ENCODE measurements at regions not wholly inside any gene's neighbourhood (a gene's known extent, or its start where the extent isn't known, plus 50 kb on each side); places are given as distances from the start of the nearest gene placed in this dataset.

DNA sequence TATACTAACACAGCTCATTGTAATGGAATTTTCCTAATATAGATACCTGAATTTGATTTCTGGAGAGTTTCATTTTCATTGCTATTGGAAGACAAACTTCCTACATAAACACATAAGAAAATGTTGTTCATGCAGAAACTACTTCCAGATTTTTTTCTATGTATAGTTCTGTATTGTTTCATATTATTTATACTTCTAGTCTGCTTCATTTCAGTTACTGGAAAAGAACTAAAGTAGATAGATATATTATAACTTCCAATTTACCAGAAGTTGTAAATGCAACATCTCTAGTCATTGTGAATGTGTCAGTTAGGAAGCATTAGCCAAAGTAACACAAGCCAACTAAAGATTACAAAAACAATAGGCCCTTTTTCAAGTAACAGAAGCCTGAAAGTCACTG lies 147.3 kb upstream of the ZNF385D start:
- ATAC-seq (no peak), DNase-seq (ENCODE audit: low spot score) (no peak)
- H3K27me3 Mint-ChIP-seq (ENCODE audit: low read depth), result no peaks in the 10 kb centered on the region
- H3K4me1 Mint-ChIP-seq, result peaks cover 13% of the 10 kb centered on the region; the same call in 1 of the 2 replicates
- ChIA-PET CTCF (no interaction called here), POLR2A (no interaction called here)
- TF ChIP-seq ZNF425 (CRISPR knock-in tag; conservative IDR thresholded peaks at IDR 0.05), result no peak
- no peak for TF ChIP-seq CREM (CRISPR knock-in tag; IDR thresholded peaks at IDR 0.05)
- no peaks in the 10 kb centered on the region for H3K36me3 Mint-ChIP-seq
- H3K4me3 Mint-ChIP-seq, result no peak overlapping the region
- no peak overlapping the region for H3K27ac Mint-ChIP-seq
- H3K9me3 Mint-ChIP-seq, result no peaks in the 10 kb centered on the region

DNA sequence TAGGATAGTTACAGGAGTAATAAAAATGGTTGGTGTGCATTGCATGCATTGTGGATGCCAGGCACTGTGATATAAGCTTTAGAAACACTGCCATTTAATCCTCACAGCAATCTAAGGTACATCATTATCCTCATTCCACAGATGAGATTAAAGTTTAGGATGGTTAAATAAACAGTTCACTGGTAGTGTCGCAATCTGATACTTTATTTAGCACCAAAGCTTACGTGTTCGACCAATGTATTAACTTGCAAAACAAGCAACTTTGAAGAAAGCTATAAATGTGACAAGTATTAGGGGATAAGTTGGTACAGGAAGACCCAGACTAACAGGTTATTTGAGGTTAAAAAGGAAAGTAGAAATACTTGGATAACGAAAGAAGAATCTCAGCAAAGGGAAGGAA lies 150.5 kb upstream of the ZNF385D start:
- H3K9me3 Mint-ChIP-seq, result no peaks in the 10 kb centered on the region
- POLR2A ChIA-PET, result no interaction called here
- no peak overlapping the region for H3K27ac Mint-ChIP-seq
- H3K36me3 Mint-ChIP-seq, result no peaks in the 10 kb centered on the region
- CTCF ChIA-PET, result no interaction called here
- no peaks in the 10 kb centered on the region for H3K27me3 Mint-ChIP-seq (ENCODE audit: low read depth)
- no peak overlapping the region for H3K4me3 Mint-ChIP-seq
- ATAC-seq (no peak), DNase-seq (ENCODE audit: low spot score) (no peak)
- no peak for TF ChIP-seq PRRX2 (CRISPR knock-in tag; IDR thresholded peaks at IDR 0.05)
- TF ChIP-seq, protein P1, sequence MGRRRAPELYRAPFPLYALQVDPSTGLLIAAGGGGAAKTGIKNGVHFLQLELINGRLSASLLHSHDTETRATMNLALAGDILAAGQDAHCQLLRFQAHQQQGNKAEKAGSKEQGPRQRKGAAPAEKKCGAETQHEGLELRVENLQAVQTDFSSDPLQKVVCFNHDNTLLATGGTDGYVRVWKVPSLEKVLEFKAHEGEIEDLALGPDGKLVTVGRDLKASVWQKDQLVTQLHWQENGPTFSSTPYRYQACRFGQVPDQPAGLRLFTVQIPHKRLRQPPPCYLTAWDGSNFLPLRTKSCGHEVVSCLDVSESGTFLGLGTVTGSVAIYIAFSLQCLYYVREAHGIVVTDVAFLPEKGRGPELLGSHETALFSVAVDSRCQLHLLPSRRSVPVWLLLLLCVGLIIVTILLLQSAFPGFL (CRISPR knock-in tag; IDR thresholded peaks at IDR 0.05; ENCODE audit: borderline replicate concordance), result no peak
- no peak for TF ChIP-seq ZBTB21 (CRISPR knock-in tag; IDR thresholded peaks at IDR 0.05; ENCODE audit: borderline replicate concordance)
- TF ChIP-seq, protein P2, sequence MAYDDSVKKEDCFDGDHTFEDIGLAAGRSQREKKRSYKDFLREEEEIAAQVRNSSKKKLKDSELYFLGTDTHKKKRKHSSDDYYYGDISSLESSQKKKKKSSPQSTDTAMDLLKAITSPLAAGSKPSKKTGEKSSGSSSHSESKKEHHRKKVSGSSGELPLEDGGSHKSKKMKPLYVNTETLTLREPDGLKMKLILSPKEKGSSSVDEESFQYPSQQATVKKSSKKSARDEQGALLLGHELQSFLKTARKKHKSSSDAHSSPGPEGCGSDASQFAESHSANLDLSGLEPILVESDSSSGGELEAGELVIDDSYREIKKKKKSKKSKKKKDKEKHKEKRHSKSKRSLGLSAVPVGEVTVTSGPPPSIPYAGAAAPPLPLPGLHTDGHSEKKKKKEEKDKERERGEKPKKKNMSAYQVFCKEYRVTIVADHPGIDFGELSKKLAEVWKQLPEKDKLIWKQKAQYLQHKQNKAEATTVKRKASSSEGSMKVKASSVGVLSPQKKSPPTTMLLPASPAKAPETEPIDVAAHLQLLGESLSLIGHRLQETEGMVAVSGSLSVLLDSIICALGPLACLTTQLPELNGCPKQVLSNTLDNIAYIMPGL (CRISPR knock-in tag; IDR thresholded peaks at IDR 0.05), result no peak
- TF ChIP-seq CREB1 (CRISPR knock-in tag; IDR thresholded peaks at IDR 0.05), result no peak
- TF ChIP-seq JUN (CRISPR knock-in tag; IDR thresholded peaks at IDR 0.05), result no peak
- no peak for TF ChIP-seq E2F4 (CRISPR knock-in tag; IDR thresholded peaks at IDR 0.05; ENCODE audit: borderline replicate concordance, low read depth)
- no peak for TF ChIP-seq TEAD4 (CRISPR knock-in tag; IDR thresholded peaks at IDR 0.05)
- H3K4me1 Mint-ChIP-seq, result peaks cover 13% of the 10 kb centered on the region; the same call in 1 of the 2 replicates

DNA sequence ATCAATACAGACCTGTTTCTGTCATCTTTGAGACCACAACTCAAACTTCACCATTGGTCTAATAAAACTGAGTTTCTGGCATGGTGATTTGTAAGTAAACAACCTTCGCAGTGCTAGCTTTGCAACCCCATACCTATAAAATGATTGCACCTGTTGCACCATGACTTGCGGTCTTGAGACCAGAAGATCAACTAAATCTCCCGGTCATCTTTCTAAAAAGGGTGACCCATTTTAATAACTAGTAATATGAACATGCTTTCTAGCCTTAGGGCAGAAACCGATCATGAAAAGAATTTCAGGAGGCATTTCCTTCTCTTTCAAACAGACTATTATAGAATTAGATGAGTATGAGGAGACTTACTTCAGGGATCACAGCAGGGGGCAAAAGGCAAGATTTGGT lies 151.9 kb upstream of the ZNF385D start:
- Mint-ChIP-seq H3K27ac (no peak overlapping the region), H3K36me3 (no peaks in the 10 kb centered on the region), H3K4me3 (no peak overlapping the region), H3K27me3 (ENCODE audit: low read depth) (no peaks in the 10 kb centered on the region), H3K4me1 (peaks cover 13% of the 10 kb centered on the region; the same call in 1 of the 2 replicates), H3K9me3 (no peaks in the 10 kb centered on the region)
- POLR2A ChIA-PET, result no interaction called here
- no peak for ATAC-seq
- CTCF ChIA-PET, result no interaction called here
- no peak for TF ChIP-seq ZNF219 (CRISPR knock-in tag; IDR thresholded peaks at IDR 0.05; ENCODE audit: borderline replicate concordance)
- no peak for TF ChIP-seq ZNF138 (CRISPR knock-in tag; conservative IDR thresholded peaks at IDR 0.05)
- TF ChIP-seq, protein P3, sequence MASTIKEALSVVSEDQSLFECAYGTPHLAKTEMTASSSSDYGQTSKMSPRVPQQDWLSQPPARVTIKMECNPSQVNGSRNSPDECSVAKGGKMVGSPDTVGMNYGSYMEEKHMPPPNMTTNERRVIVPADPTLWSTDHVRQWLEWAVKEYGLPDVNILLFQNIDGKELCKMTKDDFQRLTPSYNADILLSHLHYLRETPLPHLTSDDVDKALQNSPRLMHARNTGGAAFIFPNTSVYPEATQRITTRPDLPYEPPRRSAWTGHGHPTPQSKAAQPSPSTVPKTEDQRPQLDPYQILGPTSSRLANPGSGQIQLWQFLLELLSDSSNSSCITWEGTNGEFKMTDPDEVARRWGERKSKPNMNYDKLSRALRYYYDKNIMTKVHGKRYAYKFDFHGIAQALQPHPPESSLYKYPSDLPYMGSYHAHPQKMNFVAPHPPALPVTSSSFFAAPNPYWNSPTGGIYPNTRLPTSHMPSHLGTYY (CRISPR knock-in tag; IDR thresholded peaks at IDR 0.05), result no peak
- no peak for DNase-seq (ENCODE audit: low spot score)

Data from WTC11 (cell line).